CD4-positive, alpha-beta T cell (primary cell): ENCODE measurements at regions not wholly inside any gene's neighbourhood (a gene's known extent, or its start where the extent isn't known, plus 50 kb on each side); places are given as distances from the start of the nearest gene placed in this dataset.

Source experiments
- ATAC-seq: fragments of 200-7000 bp; cut with Tn5 transposase; one replicate; pipeline ENCODE4 v1.10.0; 2022; ENCODE audit warnings: mild to moderate bottlenecking; ENCODE audit not compliant: poor library complexity
- CTCF ChIA-PET: fragments of 350-600 bp; sonication (Branson Sonifier 250); formaldehyde crosslinking; loops from one replicate; lab custom pipeline; 2021; ENCODE audit warnings: antibody characterized with exemption, inconsistent platforms; lab: Charles Lee
- POLR2A ChIA-PET: fragments of 350-600 bp; sonication (Branson Sonifier 250); formaldehyde crosslinking; loops from one replicate; lab custom pipeline; 2021; ENCODE audit warnings: antibody characterized with exemption, inconsistent platforms; lab: Charles Lee
- DNase-seq, 14 experiments: peaks; one replicate each; pipeline ENCODE4 v3.0.0-alpha.2; 2013 to 2020; ENCODE audit warnings: mixed read lengths in 2 of 14
- H3K27ac ChIP-seq, 2 donors: one replicate each; pipeline versions ENCODE4 v1.5.1 to v1.7.0; 2013; ENCODE audit warnings: low read length in 2 of 2, low read depth in 1 of 2, mild to moderate bottlenecking in 1 of 2
- H3K27me3 ChIP-seq, 2 experiments: 1 replicate in 1 of 2; 2 replicates in 1 of 2; pipeline versions ENCODE4 v1.6.1 to v1.7.0; 2013; ENCODE audit warnings: low read length in 2 of 2, control low read depth in 1 of 2, mild to moderate bottlenecking in 1 of 2, moderate library complexity in 1 of 2; ENCODE audit not compliant: insufficient read depth in 2 of 2, control insufficient read depth in 1 of 2
- H3K36me3 ChIP-seq: one replicate; pipeline ENCODE4 v1.6.1; 2013; ENCODE audit warnings: low read length, control low read depth; ENCODE audit not compliant: insufficient read depth
- H3K4me1 ChIP-seq: one replicate; pipeline ENCODE4 v1.6.1; 2013; ENCODE audit warnings: low read length, control low read depth; ENCODE audit not compliant: insufficient read depth
- H3K4me3 ChIP-seq: one replicate; pipeline ENCODE4 v1.5.1; 2013; ENCODE audit warnings: mild to moderate bottlenecking, low read length, moderate library complexity
- H3K9me3 ChIP-seq, 2 experiments: 1 replicate in 1 of 2; 2 replicates in 1 of 2; pipeline versions ENCODE4 v1.6.1 to v1.7.0; 2013; ENCODE audit warnings: low read length in 2 of 2, mild to moderate bottlenecking in 2 of 2, control low read depth in 1 of 2, moderate library complexity in 1 of 2; ENCODE audit not compliant: control insufficient read depth in 1 of 2, insufficient read depth in 1 of 2
- H3K27ac Mint-ChIP-seq: one replicate; pipeline ENCODE4 v1.8.0; 2020; ENCODE audit warnings: mixed read lengths
- H3K27me3 Mint-ChIP-seq: one replicate; pipeline ENCODE4 v1.8.0; 2021; ENCODE audit warnings: mixed read lengths
- H3K36me3 Mint-ChIP-seq: one replicate; pipeline ENCODE4 v1.8.0; 2021; ENCODE audit warnings: low read depth, mixed read lengths
- H3K4me1 Mint-ChIP-seq: one replicate; pipeline ENCODE4 v1.8.0; 2021; ENCODE audit warnings: low read depth, mixed read lengths
- H3K4me3 Mint-ChIP-seq: one replicate; pipeline ENCODE4 v1.8.0; 2020; ENCODE audit warnings: mild to moderate bottlenecking, mixed read lengths
- H3K9me3 Mint-ChIP-seq: one replicate; pipeline ENCODE4 v1.8.0; 2020; ENCODE audit warnings: mixed read lengths
- CTCF ChIP-seq: fragments of 200-600 bp; IDR thresholded peaks from one replicate; pipeline ENCODE4 v1.8.0; 2022; ENCODE audit warnings: antibody characterized with exemption, mild to moderate bottlenecking
- intact Hi-C, 2 experiments: fragments of 100-400 bp; cut with DNase I in 1 of 2; cut with micrococcal nuclease in 1 of 2; formaldehyde crosslinking; loops; one replicate each; pipeline versions ENCODE4 v1.15.1 to v1.9.0; 2023 to 2025; cut with DNase I, micrococcal nuclease

- Histone ChIP-seq H3K27me3 (peaks cover 0 to 3% of the 10 kb centered on the region in 2 experiments), H3K4me3 (no peak overlapping the region), H3K27ac (no peak overlapping the region), H3K9me3 (no peaks in the 10 kb centered on the region), H3K36me3 (no peaks in the 10 kb centered on the region), H3K4me1 (no peaks in the 10 kb centered on the region)
- ATAC-seq (no peak), DNase-seq (no peak)
- no peak overlapping the region for H3K4me3 Mint-ChIP-seq
- no peaks in the 10 kb centered on the region for H3K36me3 Mint-ChIP-seq
- TF ChIP-seq CTCF: no peak
- H3K9me3 Mint-ChIP-seq: no peaks in the 10 kb centered on the region
- peaks cover 47% of the 10 kb centered on the region for H3K27me3 Mint-ChIP-seq
- ChIA-PET POLR2A (no interaction called here), CTCF (no interaction called here)
- H3K4me1 Mint-ChIP-seq: no peaks in the 10 kb centered on the region
- H3K27ac Mint-ChIP-seq: no peak overlapping the region
- intact Hi-C loops: no loop called here
Observed at GRCh38 chr10:120018695-120019094, 126.2 kb downstream of the SEC23IP start.

GRCh38 chr10:120019568-120019967 lies 127.0 kb downstream of the SEC23IP start:
- H3K36me3 ChIP-seq: no peaks in the 10 kb centered on the region
- Mint-ChIP-seq H3K9me3 (no peaks in the 10 kb centered on the region), H3K27me3 (peaks cover 45% of the 10 kb centered on the region), H3K36me3 (no peaks in the 10 kb centered on the region), H3K4me3 (no peak overlapping the region), H3K27ac (no peak overlapping the region), H3K4me1 (no peaks in the 10 kb centered on the region)
- ATAC-seq (no peak), DNase-seq (no peak)
- no peak overlapping the region for H3K27ac ChIP-seq
- no peak overlapping the region for H3K4me3 ChIP-seq
- no peaks in the 10 kb centered on the region for H3K9me3 ChIP-seq
- CTCF ChIA-PET: no interaction called here
- TF ChIP-seq CTCF: no peak
- POLR2A ChIA-PET: no interaction called here
- peaks cover 0 to 3% of the 10 kb centered on the region in 2 experiments for H3K27me3 ChIP-seq
- intact Hi-C loops: no loop called here
- no peaks in the 10 kb centered on the region for H3K4me1 ChIP-seq

DNA sequence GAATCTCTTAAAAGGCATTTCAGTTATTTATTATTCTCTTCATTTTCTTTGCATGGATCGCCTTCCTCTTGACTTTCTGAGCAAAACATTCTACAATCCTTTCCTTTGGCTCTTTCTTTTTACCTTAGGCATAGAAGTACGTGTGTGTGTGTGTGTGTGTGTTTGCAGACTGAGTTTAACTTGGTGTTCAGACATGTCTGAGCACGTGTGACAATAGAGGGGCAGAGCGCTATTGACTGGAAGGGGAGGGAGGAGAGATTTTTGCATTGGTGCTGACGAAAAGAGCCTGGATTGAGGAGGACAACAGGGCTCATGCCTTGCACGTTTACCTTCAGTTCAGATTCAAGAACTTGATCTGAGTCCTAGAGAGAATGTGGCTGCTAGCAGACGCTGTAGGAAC lies 129.8 kb downstream of the SEC23IP start:
- no peaks in the 10 kb centered on the region for H3K36me3 ChIP-seq
- POLR2A ChIA-PET: no interaction called here
- no peak for TF ChIP-seq CTCF
- H3K27me3 ChIP-seq: peaks cover 0 to 3% of the 10 kb centered on the region in 2 experiments
- no peak overlapping the region for H3K4me3 Mint-ChIP-seq
- no peaks in the 10 kb centered on the region for H3K4me1 ChIP-seq
- H3K27ac ChIP-seq: no peak overlapping the region
- DNase-seq: no peak
- no peak for ATAC-seq
- H3K4me3 ChIP-seq: no peak overlapping the region
- H3K4me1 Mint-ChIP-seq: no peaks in the 10 kb centered on the region
- H3K9me3 Mint-ChIP-seq: no peaks in the 10 kb centered on the region
- H3K27me3 Mint-ChIP-seq: peaks cover 34% of the 10 kb centered on the region
- H3K36me3 Mint-ChIP-seq: no peaks in the 10 kb centered on the region
- H3K9me3 ChIP-seq: no peaks in the 10 kb centered on the region
- no peak overlapping the region for H3K27ac Mint-ChIP-seq
- CTCF ChIA-PET: no interaction called here
- intact Hi-C loops: no loop called here
